Liver (tissue), 8 donors: ENCODE measurements at regions not wholly inside any gene's neighbourhood (a gene's known extent, or its start where the extent isn't known, plus 50 kb on each side); places are given as distances from the start of the nearest gene placed in this dataset.

Experiments
- DNase-seq: peaks from one replicate; pipeline ENCODE4 v3.0.0-alpha.2; 2017; ENCODE audit warnings: low spot score
- H3K27ac ChIP-seq, 2 donors: one replicate each; pipeline ENCODE4 v1.7.0; 2013; ENCODE audit warnings: inconsistent platforms in 2 of 2, low read length in 2 of 2, control low read depth in 1 of 2, low read depth in 1 of 2, mild to moderate bottlenecking in 1 of 2
- H3K27me3 ChIP-seq, 4 donors: one replicate each; pipeline versions ENCODE4 v1.6.1 to v1.7.0; 2013; ENCODE audit warnings: low read length in 3 of 4, inconsistent platforms in 1 of 4, mild to moderate bottlenecking in 1 of 4, moderate library complexity in 1 of 4; ENCODE audit not compliant: control insufficient read depth in 4 of 4, insufficient read depth in 4 of 4
- H3K36me3 ChIP-seq, 4 donors: one replicate each; pipeline versions ENCODE4 v1.6.1 to v1.7.0; 2013; ENCODE audit warnings: low read length in 3 of 4, mild to moderate bottlenecking in 3 of 4, low read depth in 1 of 4, moderate library complexity in 1 of 4; ENCODE audit not compliant: control insufficient read depth in 4 of 4, insufficient read depth in 3 of 4
- H3K4me1 ChIP-seq, 4 donors: one replicate each; pipeline versions ENCODE4 v1.6.1 to v1.7.0; 2013; ENCODE audit warnings: low read length in 3 of 4, mild to moderate bottlenecking in 3 of 4, moderate library complexity in 1 of 4; ENCODE audit not compliant: control insufficient read depth in 4 of 4, insufficient read depth in 4 of 4
- H3K4me3 ChIP-seq, 3 donors: one replicate each; pipeline versions ENCODE4 v1.6.1 to v1.7.0; 2013; ENCODE audit warnings: low read length in 3 of 3, control low read depth in 1 of 3, low read depth in 1 of 3, mild to moderate bottlenecking in 1 of 3
- H3K9ac ChIP-seq, 2 donors: one replicate each; pipeline ENCODE4 v1.7.0; 2013; ENCODE audit warnings: low read length in 2 of 2, mild to moderate bottlenecking in 2 of 2, moderate library complexity in 2 of 2, control low read depth in 1 of 2, low read depth in 1 of 2
- H3K9me3 ChIP-seq, 4 donors: one replicate each; pipeline versions ENCODE4 v1.6.1 to v1.7.0; 2013; ENCODE audit warnings: low read length in 3 of 4; ENCODE audit not compliant: control insufficient read depth in 4 of 4
- EGR1 ChIP-seq, 2 donors: IDR thresholded peaks; 2 replicates each; pipeline ENCODE4 v1.6.1; 2016 to 2018; ENCODE audit warnings: antibody characterized with exemption in 2 of 2, low read depth in 2 of 2
- FOXA1 ChIP-seq: IDR thresholded peaks from 2 replicates; pipeline ENCODE4 v1.6.1; 2016; ENCODE audit warnings: antibody characterized with exemption
- FOXA2 ChIP-seq: IDR thresholded peaks from 2 replicates; pipeline ENCODE4 v1.6.1; 2016; ENCODE audit warnings: antibody characterized with exemption
- GABPA ChIP-seq, 2 donors: IDR thresholded peaks in 1 of 2; conservative IDR thresholded peaks in 1 of 2; 2 replicates each; pipeline ENCODE4 v1.6.1; 2016; ENCODE audit warnings: antibody characterized with exemption in 2 of 2, mild to moderate bottlenecking in 1 of 2, moderate library complexity in 1 of 2
- HNF4A ChIP-seq, 2 donors: conservative IDR thresholded peaks; 2 replicates each; pipeline ENCODE4 v1.6.1; 2016; ENCODE audit warnings: antibody characterized with exemption in 2 of 2, mild to moderate bottlenecking in 2 of 2
- NR2F2 ChIP-seq: IDR thresholded peaks from 2 replicates; pipeline ENCODE4 v1.6.1; 2016; ENCODE audit warnings: antibody characterized with exemption
- RAD21 ChIP-seq, 2 donors: IDR thresholded peaks; 2 replicates each; pipeline ENCODE4 v1.6.1; 2016; ENCODE audit warnings: antibody characterized with exemption in 2 of 2, mild to moderate bottlenecking in 2 of 2
- SP1 ChIP-seq: IDR thresholded peaks from 2 replicates; pipeline ENCODE4 v1.6.1; 2018; ENCODE audit warnings: antibody characterized with exemption, mild to moderate bottlenecking
- TAF1 ChIP-seq: conservative IDR thresholded peaks from 2 replicates; pipeline ENCODE4 v1.6.1; 2016; ENCODE audit warnings: antibody characterized with exemption, mild to moderate bottlenecking
- YY1 ChIP-seq: IDR thresholded peaks from 2 replicates; pipeline ENCODE4 v1.6.1; 2016; ENCODE audit warnings: antibody characterized with exemption, mild to moderate bottlenecking
- WGBS: extraction: QIAGEN DNeasy Blood & Tissue Kit; methylation state at CpG from one replicate; pipeline ENCODE4 v1.1.7; 2013; 5-methylcytosine and 5-hydroxymethylcytosine counted together
- TF ChIP-seq, protein P1 (sequence below): fragments of 150-350 bp; IDR thresholded peaks from 2 replicates; pipeline ENCODE4 v1.5.1; 2017; ENCODE audit warnings: improper control_type of control experiment, low read depth, low read length; ENCODE audit not compliant: missing input control
- TF ChIP-seq, protein P2 (sequence below): IDR thresholded peaks from 2 replicates; pipeline ENCODE4 v1.6.1; 2016; ENCODE audit warnings: antibody characterized with exemption
- TF ChIP-seq, protein P3 (sequence below): IDR thresholded peaks from 2 replicates; pipeline ENCODE4 v1.6.1; 2016; ENCODE audit warnings: antibody characterized with exemption
- donor health status: healthy.
- donor health status: healthy.
- donor health status: healthy.
- donor health status: healthy.
- donor health status: healthy.

DNA sequence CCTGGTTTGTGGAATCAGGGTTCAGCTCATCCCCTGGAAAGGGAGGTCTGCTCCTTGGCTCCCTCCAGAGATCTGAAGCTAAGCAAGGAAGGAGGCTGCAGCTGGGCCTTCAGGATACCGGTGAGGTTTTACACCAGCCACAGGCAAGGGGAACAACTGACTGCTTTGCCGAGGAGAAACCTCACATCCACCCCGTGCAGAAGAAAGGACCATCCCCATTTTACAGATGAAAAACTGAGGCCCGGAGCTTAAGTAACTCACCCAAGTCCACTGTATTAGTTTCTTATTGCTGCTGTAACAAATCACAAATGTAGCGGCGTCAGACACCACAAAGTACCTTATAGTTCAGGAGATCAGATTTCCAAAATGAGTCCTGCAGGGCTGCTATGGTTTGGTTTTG lies 173.7 kb downstream of the MN1 start (continued):
- TF ChIP-seq, protein P1, sequence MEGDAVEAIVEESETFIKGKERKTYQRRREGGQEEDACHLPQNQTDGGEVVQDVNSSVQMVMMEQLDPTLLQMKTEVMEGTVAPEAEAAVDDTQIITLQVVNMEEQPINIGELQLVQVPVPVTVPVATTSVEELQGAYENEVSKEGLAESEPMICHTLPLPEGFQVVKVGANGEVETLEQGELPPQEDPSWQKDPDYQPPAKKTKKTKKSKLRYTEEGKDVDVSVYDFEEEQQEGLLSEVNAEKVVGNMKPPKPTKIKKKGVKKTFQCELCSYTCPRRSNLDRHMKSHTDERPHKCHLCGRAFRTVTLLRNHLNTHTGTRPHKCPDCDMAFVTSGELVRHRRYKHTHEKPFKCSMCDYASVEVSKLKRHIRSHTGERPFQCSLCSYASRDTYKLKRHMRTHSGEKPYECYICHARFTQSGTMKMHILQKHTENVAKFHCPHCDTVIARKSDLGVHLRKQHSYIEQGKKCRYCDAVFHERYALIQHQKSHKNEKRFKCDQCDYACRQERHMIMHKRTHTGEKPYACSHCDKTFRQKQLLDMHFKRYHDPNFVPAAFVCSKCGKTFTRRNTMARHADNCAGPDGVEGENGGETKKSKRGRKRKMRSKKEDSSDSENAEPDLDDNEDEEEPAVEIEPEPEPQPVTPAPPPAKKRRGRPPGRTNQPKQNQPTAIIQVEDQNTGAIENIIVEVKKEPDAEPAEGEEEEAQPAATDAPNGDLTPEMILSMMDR = no peak
- TF ChIP-seq, protein P2, sequence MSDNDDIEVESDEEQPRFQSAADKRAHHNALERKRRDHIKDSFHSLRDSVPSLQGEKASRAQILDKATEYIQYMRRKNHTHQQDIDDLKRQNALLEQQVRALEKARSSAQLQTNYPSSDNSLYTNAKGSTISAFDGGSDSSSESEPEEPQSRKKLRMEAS = no peak
- TF ChIP-seq, protein P3, sequence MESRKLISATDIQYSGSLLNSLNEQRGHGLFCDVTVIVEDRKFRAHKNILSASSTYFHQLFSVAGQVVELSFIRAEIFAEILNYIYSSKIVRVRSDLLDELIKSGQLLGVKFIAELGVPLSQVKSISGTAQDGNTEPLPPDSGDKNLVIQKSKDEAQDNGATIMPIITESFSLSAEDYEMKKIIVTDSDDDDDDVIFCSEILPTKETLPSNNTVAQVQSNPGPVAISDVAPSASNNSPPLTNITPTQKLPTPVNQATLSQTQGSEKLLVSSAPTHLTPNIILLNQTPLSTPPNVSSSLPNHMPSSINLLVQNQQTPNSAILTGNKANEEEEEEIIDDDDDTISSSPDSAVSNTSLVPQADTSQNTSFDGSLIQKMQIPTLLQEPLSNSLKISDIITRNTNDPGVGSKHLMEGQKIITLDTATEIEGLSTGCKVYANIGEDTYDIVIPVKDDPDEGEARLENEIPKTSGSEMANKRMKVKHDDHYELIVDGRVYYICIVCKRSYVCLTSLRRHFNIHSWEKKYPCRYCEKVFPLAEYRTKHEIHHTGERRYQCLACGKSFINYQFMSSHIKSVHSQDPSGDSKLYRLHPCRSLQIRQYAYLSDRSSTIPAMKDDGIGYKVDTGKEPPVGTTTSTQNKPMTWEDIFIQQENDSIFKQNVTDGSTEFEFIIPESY = no peak
- TF ChIP-seq NR2F2 = no peak

DNA sequence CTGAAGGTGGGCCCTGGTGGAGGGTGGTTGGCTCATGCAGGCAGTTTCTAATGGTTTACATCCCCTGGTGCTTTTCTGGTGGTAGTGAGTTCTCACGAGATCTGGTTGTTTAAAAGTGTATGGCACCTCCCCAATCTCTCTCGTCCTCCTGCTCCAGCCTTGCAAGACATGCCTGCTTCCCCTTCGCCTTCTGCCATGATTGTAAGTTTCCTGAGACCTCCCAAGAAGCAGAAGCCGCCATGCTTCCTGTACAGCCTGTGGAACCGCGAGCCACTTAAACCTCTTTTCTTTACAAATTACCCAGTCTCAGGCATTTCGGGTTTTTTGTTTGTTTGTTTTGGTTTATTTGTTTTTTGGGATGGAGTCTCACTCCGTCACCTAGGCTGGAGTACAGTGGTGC lies 173.2 kb downstream of the MN1 start:
- no peak overlapping the region for H3K4me3 ChIP-seq
- TF ChIP-seq, protein P1 = no peak
- TF ChIP-seq, protein P2 = no peak
- no peak for TF ChIP-seq HNF4A (conservative IDR thresholded peaks at IDR 0.05)
- TF ChIP-seq SP1 = no peak
- 82% methylated on average over 8 of the region's 8 CpGs for WGBS
- no peaks in the 10 kb centered on the region for H3K9me3 ChIP-seq
- no peak for DNase-seq
- no peaks in the 10 kb centered on the region for H3K4me1 ChIP-seq
- no peak overlapping the region for H3K9ac ChIP-seq
- H3K27me3 ChIP-seq = no peaks in the 10 kb centered on the region
- no peak overlapping the region for H3K27ac ChIP-seq
- no peaks in the 10 kb centered on the region for H3K36me3 ChIP-seq

DNA sequence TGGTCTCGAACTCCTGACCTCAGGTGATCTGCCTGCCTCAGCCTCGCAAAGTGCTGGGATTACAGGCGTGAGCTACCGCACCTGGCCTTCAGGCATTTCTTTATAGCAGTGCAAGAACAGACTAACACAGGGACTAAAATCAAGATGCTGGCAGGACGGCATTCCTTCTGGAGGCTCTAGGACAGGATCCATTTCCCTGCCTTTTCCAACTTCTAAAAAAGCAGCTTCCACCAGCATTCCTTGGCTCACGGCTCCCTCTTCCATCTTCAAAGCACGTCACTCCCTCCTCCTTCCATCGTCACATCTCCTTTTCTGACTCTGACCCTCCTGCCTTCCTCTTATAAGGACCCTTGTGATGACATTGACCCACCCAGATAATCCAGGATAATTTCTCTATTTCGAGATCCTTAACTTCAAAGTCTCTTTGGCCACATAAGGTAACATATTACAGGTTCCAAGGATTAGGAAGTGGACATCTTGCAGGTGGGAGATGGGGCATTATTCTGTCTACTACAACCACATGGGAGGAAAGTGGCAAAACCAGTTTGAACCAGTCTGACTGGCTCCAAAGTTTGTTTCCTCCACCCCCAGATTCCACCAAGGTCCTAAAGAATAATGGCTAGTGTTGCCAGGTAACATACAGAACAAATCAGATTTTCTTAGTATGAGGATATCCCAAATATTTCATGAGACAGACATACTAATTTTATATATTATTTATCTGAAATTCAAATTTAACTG lies 172.5 kb downstream of the MN1 start:
- no peaks in the 10 kb centered on the region for H3K9me3 ChIP-seq
- TF ChIP-seq, protein P1 = no peak
- no peak for TF ChIP-seq NR2F2
- TF ChIP-seq EGR1 (IDR thresholded peaks at IDR 0.05; ENCODE audit: low read depth in 2 of 2) = no peak
- TF ChIP-seq FOXA1 = no peak
- TF ChIP-seq HNF4A (conservative IDR thresholded peaks at IDR 0.05) = no peak
- TF ChIP-seq YY1 = no peak
- TF ChIP-seq, protein P3 = no peak
- TF ChIP-seq SP1 = no peak
- no peak for TF ChIP-seq GABPA (IDR thresholded peaks at IDR 0.05 in 1 of 2, conservative IDR thresholded peaks at IDR 0.05 in 1 of 2)
- no peak for TF ChIP-seq FOXA2
- no peak for TF ChIP-seq TAF1
- TF ChIP-seq, protein P2 = no peak
- no peak for TF ChIP-seq RAD21 (IDR thresholded peaks at IDR 0.05)
- 85% methylated on average over 9 of the region's 9 CpGs for WGBS
- DNase-seq = no peak
- no peaks in the 10 kb centered on the region for H3K4me1 ChIP-seq
- H3K27ac ChIP-seq = no peak overlapping the region
- no peak overlapping the region for H3K9ac ChIP-seq
- no peaks in the 10 kb centered on the region for H3K36me3 ChIP-seq
- no peaks in the 10 kb centered on the region for H3K27me3 ChIP-seq
- no peak overlapping the region for H3K4me3 ChIP-seq
